ENCODE measurements at regions not wholly inside any gene's neighbourhood (a gene's known extent, or its start where the extent isn't known, plus 50 kb on each side); places are given as distances from the start of the nearest gene placed in this dataset.
"Not testable (repeated sequence)": the region's sequence is repeated elsewhere in the genome, so short reads cannot be mapped to it uniquely, and the experiment has no call there.

DNA sequence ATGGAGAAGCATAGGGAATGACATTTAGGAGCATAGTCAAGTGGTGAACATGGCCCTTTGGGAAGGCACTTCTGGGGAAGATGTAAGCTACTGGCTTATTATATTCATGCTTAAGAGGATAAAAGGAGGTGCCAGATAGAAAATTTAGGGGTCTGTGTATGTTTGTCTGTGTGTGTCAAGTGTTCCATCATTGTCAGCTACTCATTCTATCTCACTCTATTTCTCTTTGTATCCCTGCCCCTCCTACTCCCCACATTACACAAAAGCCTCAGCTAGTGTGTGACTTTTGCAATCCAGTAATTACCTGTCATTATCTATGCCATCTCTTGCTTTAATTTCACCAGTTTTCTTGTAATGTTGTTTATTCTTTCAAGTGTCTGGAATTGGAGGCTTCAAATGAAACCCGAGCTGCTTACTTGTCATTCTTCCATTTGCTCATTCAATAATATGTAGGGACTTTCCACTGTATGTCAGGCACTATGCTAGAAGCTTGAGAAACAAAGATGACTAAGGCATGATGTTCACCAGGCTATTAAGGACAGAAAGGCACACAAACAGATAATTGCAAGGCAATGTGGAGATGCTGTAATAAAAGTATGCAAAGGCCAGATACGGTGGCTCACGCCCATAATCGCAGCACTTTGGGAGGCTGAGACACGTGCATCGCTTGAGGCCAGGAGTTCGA, 229.8 kb upstream of the TEX13C start:
- DNase-seq (ENCODE audit: low read depth): no peak

DNA sequence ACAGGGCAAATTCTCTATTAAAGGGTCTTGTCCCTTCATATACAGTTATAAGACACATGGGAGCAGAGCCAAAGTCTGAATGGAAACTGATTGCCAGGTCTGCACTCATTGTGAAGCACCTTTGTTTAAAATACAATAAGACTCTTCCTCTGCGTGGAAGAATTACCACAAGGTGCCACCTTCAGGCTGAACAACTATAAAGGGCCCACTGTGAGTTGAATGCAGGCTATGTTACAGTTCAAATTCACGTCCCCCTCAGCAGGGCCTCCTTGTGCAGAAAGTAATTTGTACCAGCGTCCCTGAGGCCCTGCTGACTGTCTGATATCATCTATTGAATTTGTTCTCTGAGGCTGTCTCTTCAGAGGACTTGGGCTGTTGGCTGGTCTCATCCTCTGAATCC, 225.8 kb upstream of the TEX13C start:
- DNase-seq (ENCODE audit: low read depth): no peak

DNA sequence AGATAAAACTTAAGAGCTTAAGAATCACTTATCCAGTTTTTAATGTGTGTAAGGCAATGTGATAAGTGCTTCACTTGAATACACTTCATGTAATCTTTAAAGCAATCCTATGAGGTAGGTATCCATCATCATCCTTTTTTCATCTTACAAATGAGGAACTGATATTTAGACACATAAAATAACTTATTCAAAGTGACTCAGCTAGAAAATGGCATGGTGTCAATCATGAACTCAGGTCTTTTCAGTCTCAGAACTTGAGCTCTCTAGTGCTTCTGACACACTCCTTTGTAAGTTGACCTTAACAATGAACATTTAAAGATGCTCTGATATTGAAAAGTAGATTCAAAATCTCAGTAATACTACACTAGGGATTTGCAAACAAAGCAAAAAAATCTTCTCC, 224.8 kb upstream of the TEX13C start:
- DNase-seq (ENCODE audit: low read depth): no peak

DNA sequence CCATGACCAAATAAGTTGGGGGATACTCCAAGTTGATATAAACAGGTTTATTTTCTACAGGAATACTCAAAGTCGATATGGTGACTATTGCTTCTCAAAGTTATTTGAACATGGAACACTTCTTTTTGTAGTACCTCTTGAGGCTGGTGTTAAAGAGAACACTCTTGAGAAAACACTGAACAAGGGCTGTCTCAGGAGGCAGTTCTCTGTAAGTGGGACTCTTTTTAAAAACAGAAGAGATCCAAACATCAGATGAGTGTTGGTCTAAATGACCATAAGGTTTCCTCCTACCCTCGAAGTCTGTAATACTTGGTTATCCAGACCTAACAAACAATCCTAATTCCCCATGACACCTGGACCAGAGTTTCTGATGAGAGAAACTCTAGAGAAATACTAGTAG, 223.2 kb upstream of the TEX13C start:
- no peak for DNase-seq (ENCODE audit: low read depth)

DNA sequence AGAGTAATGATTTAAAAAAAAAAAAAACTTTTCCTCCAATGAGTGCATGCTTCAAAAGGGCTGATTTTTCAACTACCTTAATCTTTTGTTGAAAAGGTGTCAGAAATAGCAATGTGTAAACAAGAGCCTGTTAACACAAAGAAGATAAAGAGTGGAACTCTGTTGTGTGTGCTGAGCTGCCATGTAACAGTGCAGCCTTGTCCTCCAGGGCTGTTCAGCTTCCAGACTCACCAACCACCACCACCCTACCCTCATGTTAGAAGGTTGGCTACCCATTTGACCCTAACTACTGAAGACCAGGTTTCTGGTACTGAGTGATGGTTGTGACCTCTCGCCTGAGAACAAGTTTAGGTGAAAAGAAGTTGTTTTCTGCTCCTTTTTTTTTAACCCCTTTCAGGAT, 222.8 kb upstream of the TEX13C start:
- DNase-seq (ENCODE audit: low read depth): no peak

DNA sequence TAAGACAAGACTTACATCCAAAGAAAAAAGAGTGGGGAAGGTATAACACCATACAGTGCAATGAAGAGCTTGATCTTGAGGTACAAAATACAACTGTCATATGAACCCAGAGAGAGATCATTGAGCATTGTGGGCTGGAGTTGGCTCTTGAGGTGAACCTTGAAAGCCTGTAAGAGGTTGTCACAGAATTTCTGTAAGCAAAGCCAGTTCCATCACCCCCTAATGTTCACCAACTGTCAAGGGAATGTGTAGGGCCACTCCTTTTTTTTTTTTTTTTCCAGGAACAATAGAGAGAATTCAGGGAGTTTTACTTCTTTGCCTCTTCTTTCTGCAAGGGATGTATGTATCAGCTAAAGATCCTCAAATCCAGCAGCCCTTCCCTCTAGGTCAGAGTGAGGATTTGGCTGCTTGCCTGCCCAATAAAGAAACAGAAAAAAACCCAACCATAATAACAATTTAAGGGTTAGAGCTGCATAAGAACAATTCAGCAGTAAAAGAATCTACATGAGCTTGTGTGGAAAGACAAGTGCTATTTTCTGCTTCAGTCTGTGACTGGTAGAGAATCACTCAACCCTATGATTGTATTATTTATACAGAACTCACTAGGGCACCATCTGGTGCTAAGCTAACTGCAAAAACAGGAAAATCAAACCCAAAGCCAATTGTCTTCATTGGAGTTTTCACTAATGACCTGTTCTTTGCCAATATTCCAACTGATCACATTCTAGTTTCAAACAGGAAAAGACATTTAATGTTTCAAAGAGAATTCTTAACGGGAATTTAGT, 217.5 kb upstream of the TEX13C start:
- DNase-seq (ENCODE audit: low read depth): no peak

DNA sequence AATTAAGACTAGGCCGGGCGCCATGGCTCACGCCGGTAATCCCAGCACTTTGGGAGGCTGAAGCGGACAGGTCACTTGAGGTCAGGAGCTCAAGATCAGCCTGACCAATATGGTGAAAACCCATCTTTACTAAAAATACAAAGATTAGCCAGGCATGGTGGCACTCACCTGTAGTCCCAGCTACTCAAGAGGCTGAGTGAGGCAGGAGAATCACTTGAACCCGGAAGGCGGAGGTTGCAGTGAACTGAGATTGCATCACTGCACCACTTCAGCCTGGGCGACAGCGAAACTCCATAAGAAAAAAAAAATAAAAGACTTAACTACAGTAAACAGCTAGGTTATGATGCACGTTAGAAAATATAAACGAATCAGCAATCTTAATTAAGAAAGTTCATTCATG, 216.0 kb upstream of the TEX13C start:
- DNase-seq (ENCODE audit: low read depth): no peak

DNA sequence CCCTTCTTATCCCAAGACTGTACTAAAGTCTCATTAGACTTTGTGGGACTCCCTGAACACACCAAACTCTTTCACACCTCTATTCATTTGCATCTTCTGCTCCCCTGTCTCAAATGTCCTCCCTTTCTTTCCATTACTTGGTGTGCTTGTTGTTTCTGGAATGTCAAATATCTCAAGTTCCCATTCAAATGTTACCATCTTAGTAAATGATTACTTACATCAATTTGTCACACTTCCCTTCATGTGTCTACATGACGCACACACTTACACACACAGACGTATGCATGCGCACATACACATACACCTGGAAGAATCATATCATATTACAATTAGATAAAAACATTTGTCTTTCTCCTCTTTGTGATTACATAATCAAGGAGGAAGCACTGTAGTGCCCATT, 210.8 kb upstream of the TEX13C start:
- DNase-seq (ENCODE audit: low read depth): no peak

DNA sequence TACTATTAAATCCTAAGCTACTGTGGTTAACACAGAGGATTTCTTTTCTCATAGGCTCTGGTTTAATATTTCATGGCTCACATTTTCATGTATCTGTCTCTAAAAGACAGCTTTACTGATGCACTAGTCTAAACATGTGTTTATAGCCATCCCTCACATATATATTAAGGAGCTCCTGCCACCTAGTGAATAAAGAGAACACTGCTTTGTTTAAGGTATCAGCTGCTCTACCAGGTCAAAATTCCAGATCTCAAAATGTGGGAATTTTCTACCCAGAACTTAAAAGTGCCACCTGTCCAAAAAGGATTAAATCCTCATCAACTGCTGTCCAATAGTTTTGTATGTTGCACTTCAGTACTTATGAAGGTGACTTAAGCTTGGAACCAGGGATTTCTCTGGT, 188.5 kb upstream of the TEX13C start:
- no peak for DNase-seq (ENCODE audit: low read depth)

DNA sequence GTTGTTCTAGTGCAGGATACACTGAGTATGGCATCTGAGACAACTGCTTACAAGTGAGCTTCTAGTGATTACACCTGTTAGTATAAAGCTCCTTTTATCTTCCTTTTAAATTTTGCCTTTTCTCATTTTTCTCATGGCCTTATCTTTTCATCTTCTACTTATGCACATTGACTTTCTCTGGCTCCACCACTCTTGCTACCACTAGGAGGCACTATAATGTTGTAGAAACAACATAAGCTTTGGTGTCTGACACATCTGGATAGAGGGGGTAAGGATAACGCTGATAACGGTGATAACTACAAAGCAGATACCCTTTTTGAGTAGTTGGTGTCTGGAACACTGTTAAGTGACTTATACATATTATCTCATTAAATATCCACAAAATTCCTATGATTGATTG, 187.4 kb upstream of the TEX13C start:
- DNase-seq (ENCODE audit: low read depth): peak; percentile 8

DNA sequence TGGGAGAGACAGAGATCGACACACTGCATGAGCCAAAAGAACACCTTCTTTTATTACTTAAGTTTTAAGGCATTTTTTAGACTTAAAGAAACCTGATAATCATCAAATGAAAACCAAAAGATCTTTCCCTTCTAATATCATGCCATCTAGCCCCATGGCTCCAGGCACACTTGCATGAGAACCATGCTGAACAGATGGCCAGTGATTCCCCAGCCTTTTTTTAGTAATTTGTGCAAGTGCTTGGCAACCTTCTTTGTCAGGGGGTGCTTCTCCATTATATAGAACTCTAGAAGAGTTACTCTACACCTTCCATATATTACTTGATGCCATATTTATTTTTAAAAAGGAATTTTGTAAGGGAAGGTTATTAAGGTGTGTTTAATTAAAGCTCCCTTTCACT, 182.2 kb upstream of the TEX13C start:
- DNase-seq (ENCODE audit: low read depth): no peak

DNA sequence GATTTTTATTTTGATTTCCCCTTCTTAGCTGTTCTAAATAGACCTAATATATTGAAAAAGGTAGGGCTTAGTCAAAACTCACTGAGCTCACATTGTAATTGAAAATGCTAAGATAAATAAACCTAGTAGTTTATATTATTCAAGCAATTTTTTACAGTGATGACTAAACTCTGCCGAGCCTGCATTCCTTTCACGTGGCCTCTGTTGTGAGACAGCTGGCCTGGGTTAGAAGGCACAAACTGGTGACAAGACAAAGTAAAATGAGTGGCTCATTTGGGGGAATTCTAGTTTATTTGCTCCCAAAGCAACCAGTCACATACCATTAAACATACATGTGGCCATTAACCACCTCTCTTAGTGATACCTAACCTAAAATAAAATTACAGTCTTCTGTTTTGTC, 169.4 kb upstream of the TEX13C start:
- no peak for DNase-seq (ENCODE audit: low read depth)

DNA sequence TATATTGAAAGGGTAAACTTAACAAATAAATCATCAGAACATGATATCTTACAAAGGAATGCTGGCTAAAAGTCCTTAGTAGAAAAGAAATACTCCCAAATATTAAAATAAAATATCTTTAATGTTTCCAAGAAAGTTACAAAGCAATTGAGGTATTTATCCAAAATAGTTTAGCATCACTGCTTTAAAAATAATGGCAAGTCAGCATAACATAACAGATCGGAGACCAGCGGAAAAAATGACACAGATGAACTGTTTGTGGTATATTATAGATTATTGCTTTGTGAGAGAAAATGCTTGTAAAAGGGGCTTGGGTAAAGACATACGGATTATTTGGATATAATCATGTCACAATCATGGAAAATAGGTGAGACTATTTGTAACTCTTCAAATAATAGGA, 168.5 kb upstream of the TEX13C start:
- DNase-seq (ENCODE audit: low read depth): no peak

DNA sequence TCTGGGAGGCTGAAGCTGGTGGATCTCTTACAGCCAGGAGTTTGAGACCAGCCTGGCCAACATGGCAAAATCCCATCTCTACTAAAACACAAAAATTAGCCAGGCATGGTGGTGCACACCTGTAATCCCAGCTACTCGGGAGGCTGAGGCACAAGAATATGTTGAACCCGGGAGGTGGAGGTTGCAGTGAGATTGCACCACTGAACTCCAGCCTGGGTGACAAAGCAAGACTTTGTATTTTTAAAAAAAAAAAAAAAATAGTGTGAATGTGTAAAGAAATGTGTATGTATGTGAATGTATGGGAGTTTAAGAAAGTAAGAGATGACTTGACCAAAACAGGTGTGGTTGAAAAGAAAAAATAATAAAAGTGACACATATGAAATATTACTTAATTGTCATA, 167.7 kb upstream of the TEX13C start:
- no peak for DNase-seq (ENCODE audit: low read depth)

DNA sequence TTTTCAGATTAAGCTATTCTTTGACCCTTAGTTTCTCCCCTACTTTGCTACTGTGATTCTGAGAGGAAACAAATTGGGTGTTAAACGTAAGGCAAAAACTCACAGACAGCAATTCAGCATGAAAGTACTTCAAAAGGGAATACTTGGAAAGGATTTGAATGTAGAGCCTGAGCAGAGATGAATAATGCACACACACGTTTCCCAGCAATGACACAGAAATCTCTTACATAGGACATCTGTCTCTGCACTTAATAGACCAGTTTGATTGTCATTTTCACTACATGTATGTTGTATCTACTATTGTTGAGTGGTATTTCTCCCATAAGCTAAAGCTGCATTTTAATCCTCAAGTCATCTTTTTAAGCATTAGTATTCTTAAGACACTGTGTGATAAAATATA, 166.1 kb upstream of the TEX13C start:
- DNase-seq (ENCODE audit: low read depth): no peak

DNA sequence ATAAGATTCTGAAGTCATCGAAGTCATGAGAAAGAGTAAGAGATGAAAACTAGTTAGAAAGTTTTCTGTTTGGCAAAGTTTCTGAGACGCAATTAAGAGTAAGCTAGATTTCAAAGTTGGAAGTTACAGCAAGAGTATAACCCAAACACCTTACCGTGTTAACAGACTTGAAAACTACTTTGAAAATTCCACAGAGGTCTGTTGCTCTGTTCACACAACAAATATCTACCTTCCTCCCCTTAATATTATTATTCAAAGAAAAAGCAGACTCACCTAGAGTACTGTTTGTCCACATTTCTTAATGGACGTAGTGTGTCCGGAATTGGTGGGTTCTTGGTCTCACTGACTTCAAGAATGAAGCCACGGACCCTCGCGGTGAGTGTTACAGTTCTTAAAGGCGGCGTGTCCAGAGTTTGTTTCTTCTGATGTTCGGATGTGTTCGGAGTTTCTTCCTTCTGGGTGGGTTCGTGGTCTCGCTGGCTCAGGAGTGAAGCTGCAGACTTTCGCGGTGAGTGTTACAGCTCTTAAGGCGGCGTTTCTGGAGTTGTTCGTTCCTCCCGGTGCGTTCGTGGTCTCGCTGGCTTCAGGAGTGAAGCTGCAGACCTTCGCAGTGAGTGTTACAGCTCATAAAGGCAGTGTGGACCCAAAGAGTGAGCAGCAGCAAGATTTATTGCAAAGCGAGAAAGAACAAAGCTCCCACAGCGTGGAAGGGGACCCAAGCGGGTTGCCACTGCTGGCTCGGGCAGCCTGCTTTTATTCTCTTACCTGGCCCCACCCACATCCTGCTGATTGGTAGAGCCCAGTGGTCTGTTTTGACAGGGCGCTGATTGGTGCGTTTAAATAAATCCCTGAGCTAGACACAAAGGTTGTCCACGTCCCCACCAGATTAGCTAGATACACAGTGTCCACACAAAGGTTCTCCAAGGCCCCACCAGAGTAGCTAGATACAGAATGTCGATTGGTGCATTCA, 165.1 kb upstream of the TEX13C start:
- DNase-seq (ENCODE audit: low read depth): not testable (repeated sequence)

DNA sequence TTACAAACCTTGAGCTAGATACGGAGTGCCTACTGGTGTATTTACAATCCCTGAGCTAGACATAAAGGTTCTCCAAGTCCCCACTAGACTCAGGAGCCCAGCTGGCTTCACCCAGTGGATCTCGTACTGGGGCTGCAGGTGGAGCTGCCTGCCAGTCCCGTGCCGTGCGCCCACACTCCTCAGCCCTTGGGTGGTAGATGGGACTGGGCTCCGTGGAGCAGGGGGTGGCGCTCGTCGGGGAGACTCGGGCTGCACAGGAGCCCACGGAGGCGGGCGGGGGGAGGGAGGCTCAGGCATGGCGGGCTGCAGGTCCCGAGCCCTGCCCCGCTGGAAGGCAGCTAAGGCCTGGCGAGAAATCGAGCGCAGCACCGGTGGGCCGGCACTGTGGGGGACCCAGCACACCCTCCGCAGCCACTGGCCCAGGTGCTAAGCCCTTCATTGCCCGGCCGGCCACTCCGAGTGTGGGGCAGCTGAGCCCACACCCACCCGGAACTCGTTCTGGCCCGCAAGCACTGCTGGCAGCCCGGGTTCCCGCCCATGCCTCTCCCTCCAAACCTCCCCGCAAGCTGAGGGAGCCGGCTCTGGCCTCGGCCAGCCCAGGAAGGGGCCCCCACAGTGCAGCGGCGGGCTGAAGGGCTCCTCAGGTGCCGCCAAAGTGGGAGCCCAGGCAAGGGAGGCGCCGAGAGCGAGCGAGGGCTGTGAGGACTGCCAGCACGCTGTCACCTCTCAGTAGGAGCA, 164.2 kb upstream of the TEX13C start:
- not testable (repeated sequence) for DNase-seq (ENCODE audit: low read depth)

DNA sequence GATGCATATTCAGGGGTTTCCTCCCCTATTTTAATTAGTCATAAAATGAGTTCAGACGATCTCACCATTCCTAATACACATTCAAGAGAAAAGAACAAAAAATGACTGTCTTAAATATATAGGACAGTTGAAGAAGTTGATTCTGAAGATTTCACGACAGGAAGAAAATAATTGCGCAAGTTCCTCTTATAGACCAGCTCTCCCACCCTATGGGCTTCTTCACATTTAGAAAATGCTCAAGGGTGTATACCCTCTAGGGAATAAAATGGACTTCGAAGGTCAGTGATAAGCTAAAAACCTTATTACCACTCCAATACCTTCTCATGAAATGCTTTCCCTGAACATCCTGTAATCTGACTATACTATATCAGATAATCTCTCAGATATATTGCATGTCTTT, 149.2 kb upstream of the TEX13C start:
- no peak for DNase-seq (ENCODE audit: low read depth)

DNA sequence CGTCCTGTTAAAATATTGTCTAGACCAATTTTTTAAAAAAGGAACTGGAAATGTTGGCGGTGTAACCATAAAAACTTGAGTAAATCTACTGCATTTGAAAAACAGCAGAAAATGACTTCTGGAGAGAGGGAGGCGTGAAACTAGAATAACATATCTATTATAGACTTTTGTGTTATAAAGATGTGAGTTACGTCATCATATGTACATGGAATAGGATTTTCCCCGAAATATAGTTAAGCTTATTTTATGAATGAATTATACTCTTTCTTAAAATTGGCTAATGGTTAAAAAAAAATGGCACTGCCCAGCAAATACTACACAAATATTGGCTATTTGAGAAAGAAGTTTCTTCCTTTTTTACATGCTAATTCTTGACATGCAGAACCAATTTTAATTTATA, 147.1 kb upstream of the TEX13C start:
- no peak for DNase-seq (ENCODE audit: low read depth)

DNA sequence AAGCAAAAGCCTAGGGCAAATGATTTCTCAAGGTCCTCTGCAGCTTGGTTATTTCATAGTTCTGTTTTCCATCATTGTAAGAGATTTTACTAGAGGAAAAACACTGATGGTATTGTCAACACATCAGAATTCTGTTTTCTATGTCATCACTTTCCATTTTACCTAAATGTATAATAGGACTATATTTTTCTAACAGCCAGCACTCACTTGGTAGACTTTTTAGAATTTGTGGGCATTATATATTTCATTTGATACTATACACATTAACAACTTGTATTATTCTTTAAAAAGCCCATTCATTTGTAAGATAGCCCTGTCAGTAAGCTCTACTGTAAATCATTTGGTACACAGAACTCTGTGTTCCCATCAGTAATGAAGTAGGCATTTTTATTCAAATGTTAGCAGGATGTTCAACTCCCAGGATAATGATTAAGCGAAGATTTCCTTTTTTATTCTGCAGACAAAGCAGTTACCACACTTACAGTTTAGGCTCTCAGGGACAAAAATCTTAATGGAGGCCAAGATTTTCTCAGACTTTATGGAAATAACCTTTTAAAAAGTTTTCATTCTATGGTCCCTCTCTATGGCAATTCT, 143.6 kb upstream of the TEX13C start:
- DNase-seq (ENCODE audit: low read depth): no peak

DNA sequence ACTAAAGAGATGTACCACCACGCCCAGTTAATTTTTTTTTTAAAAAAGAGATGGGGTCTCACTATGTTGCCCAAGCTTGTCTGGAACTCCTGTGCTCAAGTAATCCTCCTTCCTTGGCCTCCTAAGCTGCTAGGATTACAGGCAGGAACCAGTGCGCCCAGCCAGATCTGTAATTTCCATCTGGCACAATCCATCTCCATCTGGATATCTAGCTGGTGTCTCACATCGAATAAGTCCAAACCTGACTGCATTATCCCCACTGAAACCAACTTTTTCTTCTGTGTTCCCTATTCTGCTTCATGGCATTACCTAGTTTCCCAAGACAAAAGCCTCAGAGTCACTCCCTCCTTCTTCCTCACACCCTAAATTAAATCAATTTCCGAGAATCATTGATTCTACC, 125.8 kb upstream of the TEX13C start:
- DNase-seq (ENCODE audit: low read depth): no peak

DNA sequence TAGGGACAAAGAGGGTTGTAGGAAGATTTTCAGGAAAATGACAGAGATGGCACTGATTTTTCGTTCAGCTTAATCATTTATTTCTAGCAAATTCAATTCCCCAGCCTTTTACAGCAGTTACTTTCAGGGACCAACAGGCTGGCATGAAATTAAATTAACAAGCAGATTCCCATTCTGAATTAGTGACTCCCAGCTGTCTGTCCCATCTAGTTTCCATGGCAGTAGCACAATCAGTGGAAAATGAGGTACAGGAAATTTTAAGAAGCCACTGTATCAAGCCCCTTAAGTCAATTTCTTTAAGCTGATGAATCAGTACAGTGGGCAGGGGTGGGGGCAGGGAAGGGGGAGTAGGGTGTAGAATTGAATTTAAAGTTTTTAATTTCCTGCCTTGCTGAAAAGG, 121.1 kb upstream of the TEX13C start:
- no peak for DNase-seq (ENCODE audit: low read depth)
